Lower leg skin (tissue), 3 donors: ENCODE measurements at regions not wholly inside any gene's neighbourhood (a gene's known extent, or its start where the extent isn't known, plus 50 kb on each side); places are given as distances from the start of the nearest gene placed in this dataset.

ENCODE experiments used
- POLR2A ChIP-seq, 2 donors: fragments of 450-650 bp; IDR thresholded peaks; one replicate each; pipeline ENCODE4 v1.6.1; 2016 to 2017; ENCODE audit warnings: antibody characterized with exemption in 2 of 2, mild to moderate bottlenecking in 1 of 2, moderate library complexity in 1 of 2
- TF ChIP-seq, protein P1 (sequence below), 3 donors: fragments of 450-650 bp; IDR thresholded peaks; one replicate each; pipeline ENCODE4 v1.5.1; 2016; ENCODE audit warnings: antibody characterized with exemption in 3 of 3, mild to moderate bottlenecking in 3 of 3, moderate library complexity in 2 of 3

DNA sequence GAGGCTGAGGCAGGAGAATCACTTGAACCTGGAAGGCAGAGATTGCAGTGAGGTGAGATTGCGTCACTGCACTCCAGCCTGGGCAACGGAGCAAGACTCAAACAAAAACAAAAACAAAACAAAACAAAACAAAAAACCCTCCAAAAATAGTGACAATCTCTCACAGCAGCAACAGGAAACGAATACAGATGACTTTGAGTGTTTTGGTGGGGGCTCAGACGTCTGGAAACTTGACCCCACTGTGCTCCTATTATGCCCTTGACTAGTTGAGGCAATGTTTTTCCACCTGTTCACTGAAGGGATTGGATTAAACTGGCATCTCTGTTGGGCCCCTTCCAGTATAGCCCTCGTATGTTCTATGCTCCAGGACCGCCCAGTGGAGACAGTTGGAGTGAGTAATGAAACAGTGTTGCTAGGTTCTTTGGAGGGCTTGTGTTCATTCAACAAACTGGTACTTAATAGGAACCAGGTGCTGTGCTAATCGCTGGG, 167.0 kb downstream of the UTP18 start:
- TF ChIP-seq, protein P1, sequence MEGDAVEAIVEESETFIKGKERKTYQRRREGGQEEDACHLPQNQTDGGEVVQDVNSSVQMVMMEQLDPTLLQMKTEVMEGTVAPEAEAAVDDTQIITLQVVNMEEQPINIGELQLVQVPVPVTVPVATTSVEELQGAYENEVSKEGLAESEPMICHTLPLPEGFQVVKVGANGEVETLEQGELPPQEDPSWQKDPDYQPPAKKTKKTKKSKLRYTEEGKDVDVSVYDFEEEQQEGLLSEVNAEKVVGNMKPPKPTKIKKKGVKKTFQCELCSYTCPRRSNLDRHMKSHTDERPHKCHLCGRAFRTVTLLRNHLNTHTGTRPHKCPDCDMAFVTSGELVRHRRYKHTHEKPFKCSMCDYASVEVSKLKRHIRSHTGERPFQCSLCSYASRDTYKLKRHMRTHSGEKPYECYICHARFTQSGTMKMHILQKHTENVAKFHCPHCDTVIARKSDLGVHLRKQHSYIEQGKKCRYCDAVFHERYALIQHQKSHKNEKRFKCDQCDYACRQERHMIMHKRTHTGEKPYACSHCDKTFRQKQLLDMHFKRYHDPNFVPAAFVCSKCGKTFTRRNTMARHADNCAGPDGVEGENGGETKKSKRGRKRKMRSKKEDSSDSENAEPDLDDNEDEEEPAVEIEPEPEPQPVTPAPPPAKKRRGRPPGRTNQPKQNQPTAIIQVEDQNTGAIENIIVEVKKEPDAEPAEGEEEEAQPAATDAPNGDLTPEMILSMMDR (IDR thresholded peaks at IDR 0.05), result no peak
- no peak for TF ChIP-seq POLR2A (IDR thresholded peaks at IDR 0.05)
